Endothelial cell of umbilical vein (primary cell): ENCODE measurements at regions not wholly inside any gene's neighbourhood (a gene's known extent, or its start where the extent isn't known, plus 50 kb on each side); places are given as distances from the start of the nearest gene placed in this dataset.
"Not testable (repeated sequence)": the region's sequence is repeated elsewhere in the genome, so short reads cannot be mapped to it uniquely, and the experiment has no call there.

Source experiments
- EZH2 ChIP-seq: IDR thresholded peaks from 2 replicates; pipeline ENCODE4 v1.6.1; 2012; ENCODE audit warnings: borderline replicate concordance, low read depth, mild to moderate bottlenecking, moderate library complexity, low read length, inconsistent platforms; ENCODE audit not compliant: severe bottlenecking
- FOS ChIP-seq: IDR thresholded peaks from 2 replicates; pipeline ENCODE4 v1.6.1; 2011; ENCODE audit warnings: mild to moderate bottlenecking, low read length, moderate library complexity, borderline replicate concordance; ENCODE audit not compliant: insufficient read depth
- GATA2 ChIP-seq: IDR thresholded peaks from 2 replicates; pipeline ENCODE4 v1.7.0; 2011; ENCODE audit warnings: low read depth, mild to moderate bottlenecking, moderate library complexity, mixed read lengths, low read length; ENCODE audit not compliant: insufficient read length, insufficient read depth
- JUN ChIP-seq: IDR thresholded peaks from 2 replicates; pipeline ENCODE4 v1.6.1; 2011; ENCODE audit warnings: borderline replicate concordance, low read depth; ENCODE audit not compliant: insufficient read length, insufficient read depth
- MYC ChIP-seq: IDR thresholded peaks from one replicate; pipeline ENCODE4 v1.6.1; 2011; ENCODE audit warnings: mild to moderate bottlenecking, low read depth, low read length
- POLR2A ChIP-seq: IDR thresholded peaks from 2 replicates; pipeline ENCODE4 v1.6.1; 2012; ENCODE audit warnings: low read depth, mild to moderate bottlenecking, control low read depth, low read length
- POLR2AphosphoS5 ChIP-seq: IDR thresholded peaks from 2 replicates; pipeline ENCODE4 v1.6.1; 2012; ENCODE audit warnings: low read depth, mild to moderate bottlenecking, control low read depth, low read length, moderate library complexity; ENCODE audit not compliant: insufficient read depth
- TF ChIP-seq, protein P1 (sequence below), 2 donors: IDR thresholded peaks; 1 replicate in 1 of 2; 2 replicates in 1 of 2; pipeline ENCODE4 v1.5.1; 2011; ENCODE audit warnings: low read length in 2 of 2, mild to moderate bottlenecking in 2 of 2, moderate library complexity in 2 of 2, control low read depth in 1 of 2, inconsistent platforms in 1 of 2, low read depth in 1 of 2; ENCODE audit not compliant: insufficient read depth in 1 of 2; ENCODE audit errors: extremely low read depth in 1 of 2
- TF ChIP-seq, protein P2 (sequence below): IDR thresholded peaks from 2 replicates; pipeline ENCODE4 v1.6.1; 2011; ENCODE audit not compliant: insufficient read depth, insufficient read length

DNA sequence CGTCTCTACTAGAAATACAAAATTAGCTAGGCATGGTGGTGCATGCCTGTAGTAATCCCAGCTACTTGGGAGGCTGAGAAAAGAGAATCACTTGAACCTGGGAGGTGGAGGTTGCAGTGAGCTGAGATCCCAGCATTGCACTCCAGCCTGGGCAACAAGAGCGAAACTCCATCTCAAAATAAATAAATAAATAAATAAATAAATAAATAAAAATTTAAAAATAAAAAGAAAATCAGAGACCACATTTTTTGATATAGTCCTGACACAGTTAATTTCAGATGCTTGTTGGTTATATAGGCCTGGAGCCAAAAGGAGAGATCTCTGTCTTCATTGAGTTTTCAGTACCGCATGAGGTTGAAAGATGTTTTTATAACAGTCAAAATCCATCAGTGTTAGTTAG, 388.3 kb downstream of the PRELID2 start:
- TF ChIP-seq, protein P1, sequence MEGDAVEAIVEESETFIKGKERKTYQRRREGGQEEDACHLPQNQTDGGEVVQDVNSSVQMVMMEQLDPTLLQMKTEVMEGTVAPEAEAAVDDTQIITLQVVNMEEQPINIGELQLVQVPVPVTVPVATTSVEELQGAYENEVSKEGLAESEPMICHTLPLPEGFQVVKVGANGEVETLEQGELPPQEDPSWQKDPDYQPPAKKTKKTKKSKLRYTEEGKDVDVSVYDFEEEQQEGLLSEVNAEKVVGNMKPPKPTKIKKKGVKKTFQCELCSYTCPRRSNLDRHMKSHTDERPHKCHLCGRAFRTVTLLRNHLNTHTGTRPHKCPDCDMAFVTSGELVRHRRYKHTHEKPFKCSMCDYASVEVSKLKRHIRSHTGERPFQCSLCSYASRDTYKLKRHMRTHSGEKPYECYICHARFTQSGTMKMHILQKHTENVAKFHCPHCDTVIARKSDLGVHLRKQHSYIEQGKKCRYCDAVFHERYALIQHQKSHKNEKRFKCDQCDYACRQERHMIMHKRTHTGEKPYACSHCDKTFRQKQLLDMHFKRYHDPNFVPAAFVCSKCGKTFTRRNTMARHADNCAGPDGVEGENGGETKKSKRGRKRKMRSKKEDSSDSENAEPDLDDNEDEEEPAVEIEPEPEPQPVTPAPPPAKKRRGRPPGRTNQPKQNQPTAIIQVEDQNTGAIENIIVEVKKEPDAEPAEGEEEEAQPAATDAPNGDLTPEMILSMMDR (IDR thresholded peaks at IDR 0.05; ENCODE audit: extremely low read depth in 1 of 2, insufficient read depth in 1 of 2, low read depth in 1 of 2, low read length in 2 of 2) = not testable (repeated sequence)
- not testable (repeated sequence) for TF ChIP-seq POLR2A, POLR2AphosphoS5, EZH2, GATA2, JUN, MYC, FOS
- TF ChIP-seq, protein P2, sequence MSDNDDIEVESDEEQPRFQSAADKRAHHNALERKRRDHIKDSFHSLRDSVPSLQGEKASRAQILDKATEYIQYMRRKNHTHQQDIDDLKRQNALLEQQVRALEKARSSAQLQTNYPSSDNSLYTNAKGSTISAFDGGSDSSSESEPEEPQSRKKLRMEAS = not testable (repeated sequence)
